IPS DF 6.9 (cell line): ENCODE measurements at regions not wholly inside any gene's neighbourhood (a gene's known extent, or its start where the extent isn't known, plus 50 kb on each side); places are given as distances from the start of the nearest gene placed in this dataset.

Source experiments
- DNase-seq: peaks from one replicate; pipeline ENCODE4 v3.0.0-alpha.2; 2013; ENCODE audit warnings: low read depth, low spot score
- H3K27ac ChIP-seq: one replicate; pipeline ENCODE4 v1.5.1; 2013; ENCODE audit warnings: low read length, control low read depth
- H3K27me3 ChIP-seq: 2 replicates; pipeline ENCODE4 v1.6.1; 2013; ENCODE audit warnings: mild to moderate bottlenecking, low read length; ENCODE audit not compliant: control insufficient read depth, insufficient read depth
- H3K36me3 ChIP-seq: 2 replicates; pipeline ENCODE4 v1.6.1; 2013; ENCODE audit warnings: low read length; ENCODE audit not compliant: control insufficient read depth, insufficient read depth
- H3K4me1 ChIP-seq: 2 replicates; pipeline ENCODE4 v1.6.1; 2013; ENCODE audit warnings: low read length; ENCODE audit not compliant: control insufficient read depth, insufficient read depth
- H3K4me3 ChIP-seq: 2 replicates; pipeline ENCODE4 v1.5.1; 2013; ENCODE audit warnings: mild to moderate bottlenecking, low read length
- H3K9me3 ChIP-seq: 2 replicates; pipeline ENCODE4 v1.6.1; 2013; ENCODE audit warnings: low read length, inconsistent platforms; ENCODE audit not compliant: control insufficient read depth, insufficient read depth
- WGBS: extraction: QIAGEN DNeasy Blood & Tissue Kit; methylation state at CpG from one replicate; pipeline ENCODE4 v1.1.7; 2013; ENCODE audit warnings: mixed read lengths, missing lambda C conversion rate; ENCODE audit not compliant: insufficient read length, insufficient coverage; 5-methylcytosine and 5-hydroxymethylcytosine counted together

- H3K9me3 ChIP-seq: no peaks in the 10 kb centered on the region
- H3K27ac ChIP-seq: no peak overlapping the region
- no peaks in the 10 kb centered on the region for H3K27me3 ChIP-seq
- DNase-seq: no peak
- no CpG with 5 or more reads among the region's 1 CpG for WGBS
- H3K36me3 ChIP-seq: no peaks in the 10 kb centered on the region
- H3K4me3 ChIP-seq: no peak overlapping the region
- H3K4me1 ChIP-seq: no peaks in the 10 kb centered on the region
Measured at GRCh38 chr5:61994171-61994570, 311.8 kb upstream of the KIF2A start.

GRCh38 chr5:61995486-61995885, 310.5 kb upstream of the KIF2A start:
- Histone ChIP-seq H3K4me3 (no peak overlapping the region), H3K27ac (no peak overlapping the region), H3K27me3 (no peaks in the 10 kb centered on the region), H3K36me3 (no peaks in the 10 kb centered on the region), H3K4me1 (no peaks in the 10 kb centered on the region), H3K9me3 (no peaks in the 10 kb centered on the region)
- WGBS: no CpG with 5 or more reads among the region's 2 CpGs
- DNase-seq: no peak

GRCh38 chr5:61999371-61999770, 306.6 kb upstream of the KIF2A start:
- H3K27ac ChIP-seq: no peak overlapping the region

GRCh38 chr5:62000646-62001045, 305.4 kb upstream of the KIF2A start:
- DNase-seq: no peak
- H3K9me3 ChIP-seq: no peaks in the 10 kb centered on the region

More at GRCh38 chr5:61999371-61999770, 306.6 kb upstream of the KIF2A start:
- DNase-seq: no peak
- Histone ChIP-seq H3K9me3 (no peaks in the 10 kb centered on the region), H3K4me1 (no peaks in the 10 kb centered on the region), H3K27me3 (no peaks in the 10 kb centered on the region), H3K36me3 (no peaks in the 10 kb centered on the region), H3K4me3 (no peak overlapping the region)

GRCh38 chr5:62001640-62002039, 304.4 kb upstream of the KIF2A start:
- Histone ChIP-seq H3K4me1 (no peaks in the 10 kb centered on the region), H3K27me3 (no peaks in the 10 kb centered on the region), H3K9me3 (no peaks in the 10 kb centered on the region), H3K4me3 (no peak overlapping the region), H3K27ac (no peak overlapping the region), H3K36me3 (no peaks in the 10 kb centered on the region)
- no CpG with 5 or more reads among the region's 1 CpG for WGBS
- DNase-seq: no peak

More at GRCh38 chr5:62000646-62001045, 305.4 kb upstream of the KIF2A start:
- Histone ChIP-seq H3K4me1 (no peaks in the 10 kb centered on the region), H3K27me3 (no peaks in the 10 kb centered on the region), H3K36me3 (no peaks in the 10 kb centered on the region), H3K27ac (no peak overlapping the region), H3K4me3 (no peak overlapping the region)

GRCh38 chr5:62002436-62002835, 303.6 kb upstream of the KIF2A start:
- Histone ChIP-seq H3K9me3 (no peaks in the 10 kb centered on the region), H3K4me1 (no peaks in the 10 kb centered on the region), H3K4me3 (no peak overlapping the region), H3K36me3 (no peaks in the 10 kb centered on the region), H3K27ac (no peak overlapping the region), H3K27me3 (no peaks in the 10 kb centered on the region)
- DNase-seq: no peak
- no CpG with 5 or more reads among the region's 2 CpGs for WGBS

GRCh38 chr5:62005551-62005950, 300.5 kb upstream of the KIF2A start:
- Histone ChIP-seq H3K27ac (no peak overlapping the region), H3K4me3 (no peak overlapping the region), H3K36me3 (no peaks in the 10 kb centered on the region), H3K9me3 (no peaks in the 10 kb centered on the region), H3K27me3 (no peaks in the 10 kb centered on the region), H3K4me1 (no peaks in the 10 kb centered on the region)
- WGBS: no CpG with 5 or more reads among the region's 2 CpGs
- DNase-seq: no peak

GRCh38 chr5:62007457-62007856, 298.5 kb upstream of the KIF2A start:
- no peak overlapping the region for H3K27ac ChIP-seq
- H3K36me3 ChIP-seq: no peaks in the 10 kb centered on the region
- no peaks in the 10 kb centered on the region for H3K27me3 ChIP-seq
- DNase-seq: no peak
- no peaks in the 10 kb centered on the region for H3K9me3 ChIP-seq
- no peaks in the 10 kb centered on the region for H3K4me1 ChIP-seq
- no peak overlapping the region for H3K4me3 ChIP-seq
- no CpG with 5 or more reads among the region's 3 CpGs for WGBS

GRCh38 chr5:62011089-62011664, 294.8 kb upstream of the KIF2A start:
- no CpG with 5 or more reads among the region's 5 CpGs for WGBS

GRCh38 chr5:62017092-62017491, 288.9 kb upstream of the KIF2A start:
- H3K27me3 ChIP-seq: no peaks in the 10 kb centered on the region
- H3K4me3 ChIP-seq: no peak overlapping the region
- WGBS: no CpG with 5 or more reads among the region's 1 CpG

More at GRCh38 chr5:62011089-62011664, 294.8 kb upstream of the KIF2A start:
- no peaks in the 10 kb centered on the region for H3K4me1 ChIP-seq
- H3K27me3 ChIP-seq: no peaks in the 10 kb centered on the region
- DNase-seq: no peak
- no peaks in the 10 kb centered on the region for H3K36me3 ChIP-seq
- H3K4me3 ChIP-seq: no peak overlapping the region
- no peak overlapping the region for H3K27ac ChIP-seq
- H3K9me3 ChIP-seq: no peaks in the 10 kb centered on the region; the same call in 1 of the 2 replicates

GRCh38 chr5:62029303-62029702, 276.7 kb upstream of the KIF2A start:
- DNase-seq: no peak
- WGBS: no CpG with 5 or more reads among the region's 2 CpGs
- H3K4me1 ChIP-seq: no peaks in the 10 kb centered on the region
- no peaks in the 10 kb centered on the region for H3K36me3 ChIP-seq
- H3K27ac ChIP-seq: no peak overlapping the region
- no peaks in the 10 kb centered on the region for H3K9me3 ChIP-seq
- no peaks in the 10 kb centered on the region for H3K27me3 ChIP-seq
- H3K4me3 ChIP-seq: no peak overlapping the region

More at GRCh38 chr5:62017092-62017491, 288.9 kb upstream of the KIF2A start:
- Histone ChIP-seq H3K36me3 (no peaks in the 10 kb centered on the region), H3K9me3 (no peaks in the 10 kb centered on the region; the same call in 1 of the 2 replicates), H3K4me1 (no peaks in the 10 kb centered on the region), H3K27ac (no peak overlapping the region)
- no peak for DNase-seq
